Brain pericyte (primary cell): ENCODE measurements at regions not wholly inside any gene's neighbourhood (a gene's known extent, or its start where the extent isn't known, plus 50 kb on each side); places are given as distances from the start of the nearest gene placed in this dataset.

Experiments
- DNase-seq: peaks from one replicate; pipeline ENCODE4 v3.0.0-alpha.2; 2012; ENCODE audit warnings: low read depth, low spot score

DNA sequence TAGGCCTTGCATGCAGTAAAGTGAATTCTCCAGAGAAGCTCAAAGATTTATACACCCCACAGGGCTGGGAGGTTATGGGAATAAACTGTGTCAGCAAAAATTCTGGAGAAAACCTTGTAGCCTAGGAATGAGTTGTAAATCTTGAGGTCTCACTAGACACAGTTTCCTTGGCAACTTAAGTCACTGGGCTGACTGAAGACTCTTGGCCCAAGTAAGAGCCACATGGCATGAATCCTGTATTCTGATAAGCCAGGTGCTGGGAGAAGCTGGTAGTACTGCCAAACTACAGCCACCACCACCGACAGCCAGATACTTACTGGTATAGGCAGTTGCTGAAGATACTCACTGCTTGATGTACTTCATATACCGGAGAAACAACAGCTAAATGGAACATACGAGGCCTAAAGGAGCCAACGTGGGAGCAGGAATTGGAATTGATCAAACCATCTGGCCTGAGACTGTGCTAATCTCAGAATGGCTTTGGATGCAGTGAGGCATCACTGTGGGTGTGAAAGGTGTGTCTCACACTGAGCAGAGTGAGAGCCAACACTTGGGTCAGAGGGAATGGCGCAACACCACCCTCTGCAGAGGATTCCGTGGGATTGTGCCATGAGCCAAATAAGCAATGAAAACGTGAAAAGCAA is 102.8 kb upstream of the TMCC3 start:
- DNase-seq = no peak

DNA sequence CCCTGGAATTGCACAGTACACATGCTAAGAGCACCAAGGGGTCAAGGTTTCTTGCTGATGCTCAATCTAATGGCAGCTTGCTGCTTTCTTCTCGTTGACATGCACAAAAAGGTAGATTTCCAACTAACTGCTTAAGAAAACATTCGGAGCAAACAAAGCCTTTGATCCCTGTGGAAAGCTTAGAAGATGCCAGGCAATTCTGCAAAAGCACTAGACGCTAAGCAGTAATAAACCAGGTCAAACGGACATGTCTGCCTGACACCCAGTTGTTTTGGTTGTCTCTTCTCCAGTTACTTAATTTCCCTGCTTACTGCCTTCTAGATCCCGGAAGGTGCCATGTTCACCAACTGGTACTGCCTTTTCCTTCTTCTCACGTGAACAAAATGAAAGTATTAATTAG is 100.5 kb upstream of the TMCC3 start:
- no peak for DNase-seq

DNA sequence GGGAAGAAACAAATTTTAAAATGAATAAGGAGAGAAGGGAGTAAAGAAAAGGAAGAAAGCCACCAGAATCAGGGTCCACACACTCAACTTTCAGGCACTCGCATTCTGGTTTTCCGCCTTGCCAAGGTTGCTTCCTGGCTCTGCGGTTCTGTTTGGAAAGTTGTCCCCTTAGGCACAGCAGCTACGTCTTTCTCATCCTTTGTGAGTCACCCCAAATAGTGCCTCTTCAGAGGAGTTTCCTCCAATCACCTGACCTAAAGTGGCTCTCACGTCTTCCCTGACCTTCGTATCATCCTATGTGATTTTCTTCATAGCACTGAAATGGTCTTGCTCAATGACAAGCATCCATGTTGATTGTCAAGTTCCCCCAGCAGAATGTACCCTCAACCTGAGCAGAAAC is 99.5 kb upstream of the TMCC3 start:
- DNase-seq = no peak

DNA sequence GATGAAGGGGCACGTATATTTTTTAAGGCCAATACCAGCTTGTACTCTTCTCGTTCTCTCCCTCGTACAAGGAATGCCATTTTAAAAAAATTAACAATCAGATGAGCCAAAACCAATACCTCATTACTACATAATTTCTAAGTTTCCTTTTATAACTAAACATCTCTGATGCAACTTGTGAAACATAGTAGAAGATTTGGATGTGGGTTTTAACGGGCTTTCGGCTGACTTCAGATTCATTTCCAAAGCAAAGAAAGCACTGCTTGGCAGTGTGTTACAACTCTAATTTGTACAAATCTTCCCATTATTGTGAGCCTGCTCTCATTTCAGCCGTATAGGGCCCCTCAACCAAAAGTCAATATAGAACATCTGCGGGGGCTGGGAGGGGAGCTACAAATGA is 99.1 kb upstream of the TMCC3 start:
- DNase-seq = no peak

DNA sequence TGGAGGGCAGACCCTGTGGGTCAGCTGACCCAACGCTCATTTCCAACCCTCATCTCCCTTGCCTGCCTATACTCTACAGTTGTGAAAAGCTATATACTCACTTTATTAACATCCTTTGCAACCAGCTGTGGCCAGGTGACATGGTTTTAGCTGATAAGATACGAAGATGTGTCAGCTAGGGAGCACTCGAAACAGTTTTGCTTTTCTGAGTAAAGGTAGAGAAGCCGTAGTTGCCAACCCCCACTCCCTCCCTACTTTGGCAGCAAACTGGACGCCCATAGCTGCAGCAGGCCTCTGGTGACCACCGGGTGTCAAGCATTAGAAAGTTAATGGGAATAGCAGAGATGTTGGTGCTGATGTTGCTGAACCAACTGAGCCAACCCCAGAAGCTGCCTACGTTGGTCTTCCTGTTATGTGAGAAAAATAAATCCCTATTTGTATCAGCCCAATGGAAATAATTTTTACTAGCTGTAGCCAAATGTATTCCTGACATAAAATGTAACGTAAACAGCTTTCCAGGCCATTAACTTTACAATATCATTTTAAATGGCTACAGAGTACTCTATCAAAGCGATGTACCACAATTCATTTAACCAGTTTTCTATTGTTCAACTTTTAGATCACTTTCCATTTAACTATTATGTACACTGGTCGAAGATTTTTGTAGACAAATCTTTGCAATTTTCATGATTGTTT is 98.5 kb upstream of the TMCC3 start:
- no peak for DNase-seq

DNA sequence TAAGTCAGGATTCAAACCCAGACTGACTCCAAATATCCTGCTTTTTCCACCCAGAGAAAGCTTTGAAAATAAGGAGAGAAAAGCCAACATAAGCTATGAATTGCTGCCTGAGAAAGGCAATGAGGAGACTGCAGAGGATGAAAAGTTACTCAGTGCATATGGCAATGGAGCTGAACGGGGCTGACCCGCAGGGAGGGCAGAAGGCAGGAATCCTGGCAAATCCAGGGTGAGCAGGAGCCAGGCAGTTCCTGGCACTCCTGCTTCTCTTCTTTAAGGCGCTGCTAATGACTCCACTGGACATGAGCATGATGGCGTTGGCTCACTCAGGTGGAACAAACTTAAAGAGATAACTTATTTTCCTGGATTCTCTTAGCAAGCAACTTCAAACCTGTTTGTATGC is 95.2 kb upstream of the TMCC3 start:
- no peak for DNase-seq

DNA sequence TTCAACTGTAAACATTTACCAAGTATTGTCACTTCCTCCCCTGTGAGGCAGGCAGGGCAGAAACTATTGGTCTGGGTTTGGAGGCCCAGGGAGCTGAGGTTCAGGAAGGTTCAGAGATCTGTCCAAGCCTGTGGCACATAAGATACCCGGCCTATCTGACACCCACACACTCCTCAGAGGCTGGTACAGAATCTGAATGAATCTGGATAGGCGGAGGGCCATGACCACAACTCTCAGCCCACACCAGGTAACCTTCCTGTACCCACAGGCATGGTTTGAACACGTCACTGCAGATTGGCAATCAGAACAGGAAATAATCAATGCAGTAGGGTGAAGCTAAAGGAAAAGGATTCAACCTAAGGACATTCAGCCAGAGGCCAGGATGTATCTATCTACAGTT is 92.8 kb upstream of the TMCC3 start:
- no peak for DNase-seq

DNA sequence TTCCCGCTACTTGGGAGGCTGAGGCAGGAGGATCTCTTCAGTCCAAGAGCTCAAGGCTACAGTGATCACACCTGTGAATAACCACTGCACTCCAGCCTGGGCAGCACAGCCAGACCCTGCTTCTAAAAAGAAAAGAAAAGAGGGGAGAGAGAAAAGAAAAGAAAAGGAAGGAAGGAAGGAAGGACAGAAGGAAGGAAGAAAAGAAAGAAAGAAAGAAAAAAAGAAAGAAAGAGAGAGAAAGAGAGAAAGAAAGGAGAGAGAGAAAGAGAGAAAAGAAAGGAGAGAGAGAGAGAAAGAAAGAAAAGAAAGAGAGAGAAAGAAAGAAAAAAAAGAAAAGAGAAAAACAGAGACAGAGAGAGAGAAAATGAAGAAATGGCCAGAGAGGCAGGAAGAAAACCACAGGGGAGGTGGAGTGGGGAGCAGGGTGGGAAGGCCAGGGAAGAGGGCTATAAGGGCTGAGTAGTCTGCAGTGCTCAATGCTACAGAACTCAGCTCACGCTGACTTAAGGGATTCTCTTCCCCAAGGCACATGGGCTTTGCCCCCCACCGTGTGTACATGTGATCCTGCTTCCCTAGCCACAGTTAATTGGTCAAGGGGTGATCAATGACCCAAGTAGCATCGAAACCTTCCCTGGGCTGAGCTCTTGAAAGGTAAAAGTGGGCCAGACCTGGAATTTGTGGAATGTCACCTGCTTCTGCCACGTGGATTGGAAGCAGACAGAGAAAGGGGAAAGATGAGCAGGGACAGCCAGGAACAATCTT is 90.4 kb upstream of the TMCC3 start:
- no peak for DNase-seq

DNA sequence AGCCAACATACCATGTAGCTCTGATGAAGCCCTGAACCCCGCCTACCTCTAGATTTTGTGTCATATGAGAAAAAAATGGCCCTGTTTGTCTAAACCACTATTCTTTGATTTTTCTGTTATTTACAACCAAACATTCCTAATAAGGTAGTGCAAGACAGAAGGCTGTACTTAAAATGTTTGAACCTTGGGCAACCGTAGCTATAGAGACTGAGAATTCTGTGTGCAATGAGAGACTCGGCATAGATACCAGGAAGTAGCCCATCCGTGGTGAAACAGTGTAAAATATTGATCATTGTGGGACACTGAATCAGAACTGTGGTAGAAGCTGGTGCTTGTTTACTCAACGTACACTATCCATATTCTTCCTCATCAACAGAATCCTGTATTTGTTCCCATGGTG is 86.5 kb upstream of the TMCC3 start:
- no peak for DNase-seq

DNA sequence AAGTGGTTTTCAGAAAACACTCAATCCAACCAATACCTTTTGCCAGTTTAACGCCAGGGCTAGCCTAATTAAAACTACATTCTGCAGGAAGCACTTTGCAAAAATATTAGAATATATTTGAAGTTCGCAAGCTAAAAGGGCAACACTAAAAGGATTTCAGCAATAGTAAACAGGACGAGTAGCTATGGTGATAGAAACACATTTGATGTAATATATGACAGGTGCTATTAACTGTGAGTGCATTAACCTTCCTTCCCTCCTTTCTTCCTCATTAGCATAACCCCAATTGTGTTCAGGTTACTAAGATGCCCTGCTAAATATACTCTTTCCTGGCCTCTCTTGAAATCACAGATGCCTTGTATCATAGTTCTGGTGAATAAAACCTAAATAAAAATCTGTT is 85.6 kb upstream of the TMCC3 start:
- DNase-seq = no peak

DNA sequence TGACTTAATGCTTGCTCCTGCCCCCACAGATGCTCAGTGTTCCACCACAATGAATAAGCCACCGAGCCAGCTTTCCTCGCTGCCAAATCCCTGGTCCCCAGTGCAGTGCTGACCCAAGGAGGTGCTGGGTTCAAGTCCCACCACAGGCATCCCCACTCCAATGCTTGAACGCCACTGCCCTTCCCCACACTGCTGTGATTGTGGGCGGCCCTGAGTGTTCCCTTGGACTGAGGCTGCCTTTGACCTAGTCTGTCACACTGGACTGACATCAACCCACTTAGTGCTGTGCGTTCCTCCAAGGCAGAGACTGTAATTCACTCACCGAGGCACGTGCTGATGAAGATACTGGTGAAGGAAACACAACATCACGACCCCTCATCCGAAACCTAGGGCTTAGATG is 83.4 kb upstream of the TMCC3 start:
- no peak for DNase-seq

DNA sequence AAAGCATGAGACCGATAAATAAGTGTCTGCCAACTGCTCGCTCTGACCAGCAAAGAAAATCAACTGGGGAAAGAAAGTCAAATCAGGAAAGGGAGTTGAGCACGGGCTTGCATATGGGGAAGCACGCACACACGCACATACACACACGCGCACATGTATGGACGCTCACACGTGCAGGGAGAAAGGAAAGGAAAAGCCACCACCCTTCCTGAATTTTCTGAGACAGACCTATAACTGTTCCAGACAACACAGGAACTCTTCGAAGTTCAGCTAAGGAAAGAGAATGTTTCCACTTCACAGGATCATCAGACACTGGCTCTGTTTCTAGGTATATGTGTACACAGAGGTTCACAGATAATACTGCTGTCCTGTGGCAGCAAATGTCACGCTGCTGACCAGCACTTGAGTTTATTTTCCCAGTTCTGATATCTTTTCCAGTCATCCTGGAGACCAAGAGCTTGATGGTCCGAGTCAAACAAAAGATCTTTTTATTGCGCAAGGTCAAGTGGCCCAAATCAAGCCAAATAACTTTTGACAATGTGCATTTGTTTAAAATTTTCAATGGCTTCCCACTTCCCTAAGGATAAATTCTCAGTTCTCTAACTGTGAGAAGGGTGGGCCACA is 82.1 kb upstream of the TMCC3 start:
- no peak for DNase-seq

DNA sequence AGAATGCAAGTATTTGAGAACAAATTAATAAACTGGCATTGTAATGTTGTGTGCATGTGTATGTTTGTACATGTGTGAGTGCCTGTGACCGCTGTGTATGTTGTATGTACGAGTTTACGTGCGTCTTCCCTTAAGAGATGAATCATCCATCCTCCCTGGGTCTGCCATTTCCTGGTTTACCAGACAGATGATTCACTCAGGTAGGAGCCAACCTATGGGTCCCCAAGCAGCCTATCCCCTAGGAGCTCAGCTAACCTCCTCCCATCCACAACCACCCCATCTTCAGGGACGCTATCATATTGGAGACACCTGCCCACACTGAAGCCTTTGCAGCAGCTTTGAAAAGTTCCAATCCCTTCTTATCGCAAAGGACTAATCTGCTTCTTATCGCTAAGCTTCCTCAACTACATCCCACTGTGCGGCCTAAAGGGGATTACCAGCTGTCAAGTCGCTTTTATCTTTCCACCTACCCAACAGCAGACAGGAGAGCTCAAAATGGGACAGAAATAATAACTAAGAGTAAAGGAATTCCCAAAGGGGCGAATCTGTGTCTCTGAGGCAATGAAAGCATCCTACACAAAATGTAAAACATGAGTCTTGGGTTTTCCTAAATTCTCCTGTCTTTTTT is 81.5 kb upstream of the TMCC3 start:
- DNase-seq = no peak

DNA sequence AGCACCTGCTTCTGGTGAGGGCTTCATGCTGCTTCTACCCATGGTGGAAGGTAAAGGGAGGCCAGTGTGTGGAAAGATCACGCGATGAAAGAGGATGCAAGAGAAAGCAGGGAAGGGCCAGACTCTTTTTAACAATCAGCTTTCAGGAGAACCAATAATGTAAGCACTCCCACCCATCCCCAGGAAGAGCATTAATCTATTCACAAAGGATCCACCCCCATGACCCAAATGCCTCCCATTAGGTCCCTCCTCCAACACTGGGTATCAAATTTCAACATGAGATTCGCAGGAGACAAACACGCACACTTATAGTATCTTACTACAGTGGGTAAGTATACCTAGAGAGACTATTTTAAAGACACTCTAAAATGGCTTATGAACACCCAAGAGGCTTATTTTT is 80.5 kb upstream of the TMCC3 start:
- no peak for DNase-seq

DNA sequence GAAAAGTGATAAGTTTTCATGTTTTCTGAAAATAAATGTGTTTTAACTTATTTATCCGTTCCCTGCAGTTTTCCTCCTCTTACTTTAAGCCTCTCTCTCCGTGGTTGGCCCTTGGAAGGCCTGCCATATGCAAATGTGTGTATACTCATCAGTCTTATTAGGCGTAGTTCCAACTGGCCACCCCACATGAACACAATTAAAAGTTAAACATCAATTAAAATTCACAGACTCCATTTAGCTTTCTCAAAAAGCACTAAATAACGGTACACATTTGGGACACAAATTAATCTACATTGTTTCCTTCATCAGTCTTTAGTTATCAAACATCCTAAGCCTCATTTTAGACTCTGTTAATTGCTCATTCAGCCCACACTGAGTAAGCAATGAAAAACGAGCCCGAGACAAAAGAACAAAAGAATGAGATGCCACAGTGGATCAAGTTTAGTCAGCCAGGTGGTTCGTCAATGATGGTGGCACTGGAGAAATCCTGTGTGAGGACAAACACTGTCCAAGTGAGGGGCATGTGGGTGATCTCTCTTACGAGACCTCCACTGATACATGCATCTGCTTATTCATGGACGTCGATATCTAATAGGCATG is 76.0 kb upstream of the TMCC3 start:
- no peak for DNase-seq

DNA sequence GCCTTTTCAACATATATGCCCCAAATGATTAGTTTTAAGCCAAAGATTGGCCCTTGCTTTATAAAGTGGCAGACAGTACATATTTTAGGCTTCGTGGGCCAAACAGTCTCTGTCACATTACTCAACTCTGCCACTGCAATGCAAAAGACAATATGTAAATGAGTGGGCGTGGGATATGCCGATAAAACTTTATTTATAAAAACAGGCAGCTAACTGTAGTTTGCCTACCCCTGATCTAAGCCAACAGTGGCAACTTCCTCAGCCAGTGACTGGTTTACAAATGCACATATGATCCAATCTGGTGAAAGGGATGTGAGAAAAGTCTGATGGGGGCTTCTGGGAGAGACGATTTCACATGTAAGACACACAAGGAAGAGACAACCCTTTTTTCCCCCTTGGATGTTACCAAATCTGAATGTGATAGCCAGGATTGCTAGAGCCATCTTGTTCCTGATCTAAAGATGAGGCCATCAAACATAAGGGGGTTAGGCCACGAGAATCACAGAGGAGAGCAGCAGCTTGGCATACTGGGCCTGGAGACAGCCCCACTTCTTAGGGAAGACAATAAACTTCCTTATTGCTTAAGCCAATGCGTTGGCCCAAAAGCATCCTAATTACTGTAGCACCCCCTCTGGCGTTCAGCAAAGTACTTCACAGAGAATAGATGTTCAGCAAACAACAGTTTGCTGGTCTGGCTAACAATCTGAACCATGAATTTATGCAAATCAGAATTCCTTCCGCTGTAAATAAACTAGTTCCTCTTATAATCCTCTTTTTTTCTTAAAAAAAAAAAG is 75.2 kb upstream of the TMCC3 start:
- no peak for DNase-seq

DNA sequence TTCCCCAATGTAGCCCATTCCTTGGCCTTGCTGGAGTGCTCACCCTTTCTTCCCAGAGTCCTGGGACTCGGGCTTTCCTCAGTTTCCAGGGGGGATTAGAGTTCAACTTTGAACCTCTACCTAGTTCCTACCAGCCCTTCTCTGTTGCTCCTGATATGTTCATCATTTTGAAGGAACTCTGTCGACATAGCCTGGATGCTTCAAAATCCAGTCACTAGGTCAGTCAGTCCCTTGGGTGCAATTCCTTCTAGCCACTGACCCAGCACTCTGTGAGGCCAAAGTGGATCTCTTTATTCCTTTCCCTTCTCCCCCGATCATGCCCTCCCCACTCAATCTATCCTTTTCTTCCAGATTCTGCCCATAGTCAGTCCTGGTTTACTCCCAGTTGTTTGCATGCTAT is 72.3 kb upstream of the TMCC3 start:
- DNase-seq = no peak

DNA sequence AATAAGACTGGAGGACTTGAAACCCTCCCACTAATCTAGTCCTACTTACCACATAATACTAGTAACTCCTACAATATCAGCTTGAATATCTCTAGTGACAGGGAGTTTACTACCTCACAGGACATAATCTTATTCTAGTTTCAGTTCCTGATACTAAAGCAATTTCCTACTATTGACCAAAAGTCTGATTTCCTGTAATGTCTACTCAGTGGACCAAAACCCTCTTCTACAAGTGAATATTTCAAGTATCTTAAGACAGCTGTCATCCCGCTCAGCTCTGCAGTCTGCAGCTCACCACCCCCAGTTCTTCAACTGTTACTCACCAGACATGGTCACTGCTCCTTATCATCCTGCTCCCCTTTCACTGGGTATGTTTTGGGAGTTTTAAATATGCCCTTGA is 70.8 kb upstream of the TMCC3 start:
- DNase-seq = no peak

DNA sequence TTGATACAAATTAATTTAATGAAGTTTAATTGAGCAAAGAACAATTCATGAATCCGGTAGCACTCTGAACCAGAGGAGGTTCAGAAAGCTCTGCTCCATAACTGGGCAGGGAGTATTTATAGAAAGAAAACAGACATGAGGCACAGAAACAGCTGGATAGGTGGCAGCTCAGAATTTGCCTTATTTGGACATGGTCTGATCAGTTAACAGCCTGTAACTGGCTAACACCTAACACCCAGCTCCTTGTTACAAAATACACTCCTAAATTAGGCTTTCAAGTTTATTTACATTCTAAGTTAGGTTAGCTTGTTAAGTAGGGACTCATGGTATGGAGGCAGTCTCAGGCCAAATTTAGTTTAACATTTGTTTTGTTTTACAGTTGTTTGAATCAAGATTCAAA is 67.8 kb upstream of the TMCC3 start:
- DNase-seq = no peak

DNA sequence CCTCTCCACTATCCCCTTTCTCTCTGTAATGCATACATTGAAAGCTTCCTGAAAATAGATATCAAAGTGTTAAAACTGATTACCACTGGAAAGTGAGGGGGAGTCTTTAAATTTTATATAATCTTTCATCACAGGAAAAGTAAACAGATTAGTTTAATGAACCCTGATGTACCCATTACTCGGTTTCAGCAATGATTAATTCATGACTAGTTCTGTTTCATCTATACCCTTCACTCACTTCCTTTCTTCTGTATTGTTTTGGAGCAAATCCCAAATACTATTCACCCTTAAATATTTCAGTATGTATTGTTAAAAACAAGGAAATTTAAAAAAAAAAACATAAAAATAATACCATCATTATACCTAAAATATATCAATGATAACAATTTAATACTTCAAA is 67.3 kb upstream of the TMCC3 start:
- DNase-seq = no peak

DNA sequence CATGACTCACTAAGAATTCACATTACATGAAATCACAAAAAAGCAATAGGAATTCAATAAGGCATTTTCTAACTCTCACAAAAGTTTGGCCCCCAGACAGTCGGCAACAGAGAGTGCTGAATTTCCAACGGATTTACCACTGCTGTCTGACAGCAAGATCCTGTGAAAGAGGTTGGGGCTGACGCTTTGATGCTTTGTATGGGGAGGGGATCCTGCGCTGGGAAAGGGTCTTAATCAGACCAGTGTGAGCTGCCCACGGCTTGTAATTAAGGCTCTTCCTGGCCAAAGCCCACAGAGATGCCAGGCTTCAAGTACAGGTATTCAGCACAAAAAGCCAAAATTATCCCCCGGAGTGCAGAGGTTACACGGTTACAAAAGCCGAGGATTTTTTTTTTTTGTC is 66.8 kb upstream of the TMCC3 start:
- DNase-seq = no peak
